NCI-H2029 treated with DMSO at 0.1 percent for 48 hours (cell line): ENCODE measurements at regions not wholly inside any gene's neighbourhood (a gene's known extent, or its start where the extent isn't known, plus 50 kb on each side); places are given as distances from the start of the nearest gene placed in this dataset.

Experiments used
- DNase-seq: peaks from one replicate; lab custom pipeline; 2025; lab: John Stamatoyannopoulos, UW

GRCh38 chr15:77762747-77763355 lies 130.1 kb upstream of the LINGO1 start:
- DNase-seq, result no peak

GRCh38 chr15:77759896-77760592 lies 127.3 kb upstream of the LINGO1 start:
- no peak for DNase-seq

GRCh38 chr15:77753939-77754338 lies 121.2 kb upstream of the LINGO1 start:
- no peak for DNase-seq

- no peak for DNase-seq
These were observed 120.7 kb upstream of the LINGO1 start for GRCh38 chr15:77753281-77753873.

- DNase-seq, result no peak
These were observed 117.4 kb upstream of the LINGO1 start for GRCh38 chr15:77749998-77750540.

GRCh38 chr15:77749236-77749997 lies 116.7 kb upstream of the LINGO1 start:
- no peak for DNase-seq

GRCh38 chr15:77748078-77749064 lies 115.7 kb upstream of the LINGO1 start:
- no peak for DNase-seq

- no peak for DNase-seq
These were observed 114.7 kb upstream of the LINGO1 start for GRCh38 chr15:77747175-77748077.

- DNase-seq, result no peak
These were observed 113.8 kb upstream of the LINGO1 start for GRCh38 chr15:77746254-77747174.

GRCh38 chr15:77744398-77744797 lies 111.7 kb upstream of the LINGO1 start:
- no peak for DNase-seq

GRCh38 chr15:77742570-77742969 lies 109.9 kb upstream of the LINGO1 start:
- no peak for DNase-seq

- no peak for DNase-seq
These were observed 109.4 kb upstream of the LINGO1 start for GRCh38 chr15:77742127-77742526.

- DNase-seq, result no peak
These were observed 108.4 kb upstream of the LINGO1 start for GRCh38 chr15:77741106-77741505.

GRCh38 chr15:77739591-77740378 lies 107.1 kb upstream of the LINGO1 start:
- no peak for DNase-seq

- DNase-seq, result no peak
These were observed 106.0 kb upstream of the LINGO1 start for GRCh38 chr15:77738441-77739302.

- DNase-seq, result no peak
These were observed 105.3 kb upstream of the LINGO1 start for GRCh38 chr15:77738038-77738370.
